ENCODE measurements at regions not wholly inside any gene's neighbourhood (a gene's known extent, or its start where the extent isn't known, plus 50 kb on each side); places are given as distances from the start of the nearest gene placed in this dataset.
"Not testable (repeated sequence)": the region's sequence is repeated elsewhere in the genome, so short reads cannot be mapped to it uniquely, and the experiment has no call there.

- DNase-seq = not testable (repeated sequence)
These were observed 61.3 kb downstream of the AIPL1 start for GRCh38 chr17:6373599-6373998.

DNA sequence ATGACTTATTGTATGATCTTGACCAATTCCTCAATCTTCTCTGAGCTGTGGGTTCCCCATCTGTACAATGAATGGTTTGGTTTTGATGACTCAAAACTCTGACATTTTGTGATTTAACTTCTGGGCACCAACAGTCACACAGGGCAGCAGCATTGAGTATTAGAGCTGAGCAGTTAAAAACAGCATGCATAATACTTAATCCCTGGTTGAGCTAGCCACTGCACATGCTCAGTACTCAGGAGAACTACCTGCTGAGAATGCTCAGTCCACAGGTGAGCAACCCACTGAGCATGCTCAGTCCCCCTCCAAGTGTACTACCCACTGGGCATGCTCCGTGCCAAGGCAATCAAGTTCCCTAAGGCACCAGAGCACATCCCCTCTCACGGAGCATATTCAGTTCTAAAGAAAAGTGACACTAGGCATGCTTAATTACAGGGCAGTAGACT is 68.7 kb downstream of the AIPL1 start:
- DNase-seq = no peak

DNA sequence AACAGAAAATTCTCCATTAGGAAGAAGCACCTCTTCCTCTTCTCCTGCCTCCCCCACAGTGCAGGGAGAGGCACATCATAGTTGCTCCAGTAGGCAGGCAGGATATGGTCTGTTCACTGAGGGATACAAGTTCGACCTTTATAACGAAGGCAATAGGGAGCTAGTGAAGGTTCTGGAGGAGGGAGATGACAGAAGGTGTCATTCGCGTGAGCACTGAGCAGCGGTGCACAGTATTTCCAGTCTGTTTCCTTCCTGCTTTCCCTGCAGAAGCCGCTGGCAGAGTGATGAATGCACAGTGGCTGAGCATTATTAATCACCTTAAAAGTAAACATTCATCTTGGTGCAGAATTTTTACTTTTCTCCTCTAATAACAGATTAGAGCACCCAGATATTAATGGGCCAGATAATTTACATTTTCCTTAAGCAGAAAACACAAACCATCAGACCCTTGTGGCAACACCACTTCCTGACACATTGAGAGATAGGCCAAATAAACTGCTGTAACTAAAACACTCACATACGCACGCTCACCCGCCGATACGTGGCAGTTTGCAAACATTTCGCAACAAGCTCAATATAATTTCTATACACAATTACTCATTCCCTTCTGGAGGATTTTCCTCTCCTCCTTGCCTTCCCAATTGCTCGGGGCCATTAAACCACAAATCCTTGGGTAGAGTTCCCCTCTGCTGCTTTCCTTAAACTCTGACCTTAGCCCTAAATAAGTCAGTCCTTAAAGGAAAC is 69.5 kb downstream of the AIPL1 start:
- no peak for DNase-seq

- DNase-seq = no peak
These were observed 73.2 kb downstream of the AIPL1 start for GRCh38 chr17:6361733-6362132.

GRCh38 chr17:6358131-6358530 is 76.8 kb downstream of the AIPL1 start:
- no peak for DNase-seq

DNA sequence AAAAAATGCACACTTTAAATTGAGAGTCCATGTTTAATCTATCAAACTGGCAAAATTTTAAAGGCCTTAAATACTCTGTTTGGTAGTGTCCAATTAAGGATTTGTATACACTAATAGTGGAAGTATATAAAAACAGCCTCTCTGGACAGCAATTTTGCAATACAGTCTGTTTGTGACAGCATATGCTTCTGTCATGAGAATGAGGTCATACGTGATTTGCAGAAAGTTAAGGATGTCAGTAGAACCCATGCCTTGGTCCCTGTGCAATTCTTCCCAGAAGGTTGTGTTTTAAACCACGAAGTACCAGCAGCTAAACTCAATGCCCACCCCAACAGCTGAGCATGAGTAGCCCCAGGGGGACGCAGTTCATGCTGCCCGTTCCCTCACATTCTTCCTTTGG is 78.4 kb downstream of the AIPL1 start:
- DNase-seq = no peak

- no peak for DNase-seq
These were observed 79.7 kb downstream of the AIPL1 start for GRCh38 chr17:6355196-6355595.

GRCh38 chr17:6352801-6353560 is 81.9 kb downstream of the AIPL1 start:
- peak; percentile 79 for DNase-seq

DNA sequence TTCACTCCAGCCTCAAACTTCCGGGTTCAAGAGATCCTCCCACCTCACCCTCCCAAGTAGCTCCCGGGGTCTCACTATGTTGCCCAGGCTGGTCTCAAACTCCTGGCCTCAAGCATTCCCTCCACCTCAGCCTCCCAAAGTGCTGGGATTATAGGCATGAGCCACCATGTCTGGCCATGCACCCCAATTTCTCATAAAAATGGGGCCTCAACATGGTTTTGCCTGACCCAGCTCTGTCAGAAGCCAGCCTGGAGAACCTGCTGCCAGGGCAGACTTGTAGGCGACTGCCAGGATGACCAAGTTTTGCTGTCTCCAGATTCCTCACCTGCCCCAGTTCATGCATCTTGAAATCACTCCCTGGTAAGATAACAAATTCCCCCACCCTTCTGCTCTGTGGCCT is 82.9 kb downstream of the AIPL1 start:
- no peak for DNase-seq

GRCh38 chr17:6350806-6351205 is 84.1 kb downstream of the AIPL1 start:
- no peak for DNase-seq

GRCh38 chr17:6348891-6349290 is 86.0 kb downstream of the AIPL1 start:
- DNase-seq = no peak

- DNase-seq = no peak
These were observed 87.1 kb downstream of the AIPL1 start for GRCh38 chr17:6347776-6348175.

DNA sequence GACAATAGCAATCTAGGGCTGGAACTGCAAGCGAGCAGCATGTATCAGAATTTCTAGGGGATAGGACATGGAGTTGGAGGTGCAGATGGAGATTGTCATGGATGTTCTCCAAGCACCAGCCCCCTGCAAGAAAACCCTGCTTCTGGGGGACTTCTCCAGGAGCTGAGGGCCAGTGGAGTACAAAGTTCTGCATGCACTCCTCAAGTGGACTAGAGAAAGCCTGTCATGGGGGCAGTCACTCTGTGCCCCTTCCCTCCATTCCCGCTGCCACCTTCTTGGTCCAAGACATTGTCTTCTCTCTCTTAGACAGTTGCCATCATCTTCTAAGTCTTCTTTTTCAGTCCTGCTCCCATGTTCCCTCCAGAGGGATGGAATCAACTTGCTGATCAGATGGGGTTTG is 87.9 kb downstream of the AIPL1 start:
- DNase-seq = no peak

DNA sequence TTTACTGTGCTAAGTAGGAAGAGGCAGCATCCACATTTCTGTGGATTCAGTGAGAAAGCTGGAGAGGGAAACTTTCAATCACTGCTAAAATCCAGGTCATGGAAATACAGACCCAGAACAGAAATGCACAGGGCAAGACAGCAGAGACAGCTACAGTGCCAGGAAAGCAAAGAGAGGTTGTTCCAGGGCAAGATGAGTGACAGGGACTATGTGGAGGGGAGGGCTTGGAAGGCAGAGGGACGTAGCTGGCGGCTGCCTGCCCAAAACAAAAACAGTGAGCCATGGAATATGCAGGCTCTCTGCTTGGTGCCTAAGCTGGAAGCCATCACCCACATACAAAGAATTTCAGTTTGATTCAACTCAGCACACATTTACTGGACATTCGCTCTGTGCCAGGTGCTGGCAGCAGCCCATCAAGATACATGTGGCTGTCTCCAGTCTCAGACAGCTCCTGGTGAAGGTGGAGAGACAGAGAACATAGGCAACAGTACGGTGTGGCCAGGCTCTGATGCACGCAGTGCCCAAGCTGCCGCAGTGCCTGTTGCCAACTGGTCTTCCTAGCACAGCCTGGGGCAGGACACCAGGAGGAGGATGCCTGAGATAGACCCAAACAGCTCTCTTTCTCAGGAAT is 88.7 kb downstream of the AIPL1 start:
- DNase-seq = no peak

- DNase-seq = no peak
These were observed 91.2 kb downstream of the AIPL1 start for GRCh38 chr17:6343736-6344135.

DNA sequence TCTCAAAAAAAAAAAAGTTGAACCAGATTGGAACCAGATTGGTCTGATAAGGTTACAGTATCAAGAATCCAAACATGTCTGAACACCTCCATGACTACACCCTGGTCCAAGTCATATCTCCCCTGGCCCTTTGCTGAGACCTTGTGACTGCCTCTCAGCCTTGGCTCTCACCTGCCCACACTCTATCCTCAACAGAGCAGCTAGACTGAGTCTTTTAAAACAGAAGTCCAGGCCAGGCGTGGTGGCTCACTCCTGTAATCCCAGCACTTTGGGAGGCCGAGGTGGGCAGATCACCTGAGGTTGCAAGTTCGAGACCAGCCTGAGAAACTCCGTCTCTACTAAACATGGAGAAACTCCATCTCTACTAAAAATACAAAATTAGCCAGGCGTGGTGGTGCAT is 91.7 kb downstream of the AIPL1 start:
- no peak for DNase-seq

- DNase-seq = no peak
These were observed 94.2 kb downstream of the AIPL1 start for GRCh38 chr17:6340708-6341107.

GRCh38 chr17:6334386-6334785 is 100.5 kb downstream of the AIPL1 start:
- DNase-seq = no peak

GRCh38 chr17:6330936-6331335 is 104.0 kb downstream of the AIPL1 start:
- no peak for DNase-seq

DNA sequence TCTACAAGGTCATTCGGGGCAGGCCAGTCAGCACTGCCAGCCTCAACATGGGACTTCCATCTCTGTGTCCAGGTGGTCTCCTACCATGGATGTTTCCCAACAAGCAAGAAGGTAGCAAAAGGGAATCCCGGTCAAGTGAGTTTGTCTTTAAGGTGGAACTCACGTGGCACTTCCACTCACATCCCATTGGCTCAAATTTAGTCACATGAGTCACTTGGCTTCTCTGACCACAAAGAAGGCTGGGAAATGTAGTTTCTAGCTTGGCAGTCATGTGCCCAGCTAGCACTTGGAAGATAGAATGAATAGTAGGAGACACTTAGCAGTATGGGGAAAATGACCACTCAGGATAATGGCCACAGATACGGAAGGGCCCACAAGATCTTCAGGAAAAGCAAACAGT is 106.6 kb downstream of the AIPL1 start:
- no peak for DNase-seq

GRCh38 chr17:6327007-6327406 is 107.9 kb downstream of the AIPL1 start:
- no peak for DNase-seq

- DNase-seq = no peak
These were observed 108.4 kb downstream of the AIPL1 start for GRCh38 chr17:6326483-6326882.

DNA sequence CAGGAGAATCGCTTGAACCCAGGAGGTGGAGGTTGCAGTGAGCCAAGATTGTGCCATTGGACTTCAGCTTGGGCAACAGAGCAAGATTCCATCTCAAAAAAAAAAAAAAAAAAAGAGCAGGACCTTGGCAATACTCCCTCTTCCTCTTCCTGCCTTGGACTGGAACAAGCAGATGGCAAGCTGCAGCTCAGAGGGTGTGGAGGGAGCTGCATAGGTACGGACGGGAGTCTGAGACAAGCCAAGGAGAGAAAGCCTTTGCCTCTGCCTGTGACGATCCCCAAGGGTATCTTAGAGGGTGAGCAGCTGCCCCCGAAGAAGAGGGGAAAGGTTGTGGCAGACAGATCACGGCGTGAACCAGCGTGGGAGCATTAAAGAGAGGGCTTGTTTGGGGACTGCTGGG is 109.2 kb downstream of the AIPL1 start:
- DNase-seq = no peak

DNA sequence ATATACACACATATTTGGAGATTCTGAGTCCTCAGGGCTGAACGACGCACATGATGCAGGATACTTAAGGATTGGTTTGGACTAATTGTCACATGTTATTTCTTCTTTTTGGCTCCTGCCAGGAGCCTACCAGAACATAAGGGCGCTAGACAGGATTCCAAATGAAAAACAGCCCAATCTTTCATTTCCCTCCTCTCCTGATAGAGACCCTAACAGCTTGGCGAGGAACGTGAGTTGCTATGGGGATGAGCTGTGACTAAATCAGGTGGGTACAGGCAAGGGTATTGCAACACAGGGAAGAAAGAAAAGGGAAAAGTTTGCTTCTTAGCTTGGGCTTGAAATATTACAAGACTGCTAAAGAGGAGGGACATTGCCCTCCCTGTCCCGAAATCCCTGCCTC is 109.9 kb downstream of the AIPL1 start:
- DNase-seq = no peak

Data from NCI-H2171 treated with DMSO at 0.1 percent for 48 hours (cell line).